ENCODE measurements at regions not wholly inside any gene's neighbourhood (a gene's known extent, or its start where the extent isn't known, plus 50 kb on each side); places are given as distances from the start of the nearest gene placed in this dataset.

- TF ChIP-seq POLR2A (IDR thresholded peaks at IDR 0.05; ENCODE audit: extremely low read depth, insufficient read length) (no peak), CTCF (IDR thresholded peaks at IDR 0.05; ENCODE audit: low read depth, low read length) (no peak), MYC (IDR thresholded peaks at IDR 0.05; ENCODE audit: low read depth, low read length) (no peak)
Measured at GRCh38 chr17:5763595-5764306, 179.4 kb upstream of the NLRP1 start.

All from NB4 (cell line).